AG08396 (cell line): ENCODE measurements at regions not wholly inside any gene's neighbourhood (a gene's known extent, or its start where the extent isn't known, plus 50 kb on each side); places are given as distances from the start of the nearest gene placed in this dataset.
"Not testable (repeated sequence)": the region's sequence is repeated elsewhere in the genome, so short reads cannot be mapped to it uniquely, and the experiment has no call there.

Experiments used
- DNase-seq: peaks from one replicate; pipeline ENCODE4 v3.0.0; 2012; ENCODE audit warnings: low spot score, mixed read lengths

- DNase-seq = not testable (repeated sequence)
Measured at GRCh38 chr6:142016666-142017065, 116.1 kb upstream of the GJE1 start.

- DNase-seq = not testable (repeated sequence)
Measured at GRCh38 chr6:142015463-142015862, 117.3 kb upstream of the GJE1 start.

- no peak for DNase-seq
Measured at GRCh38 chr6:142015011-142015410, 117.7 kb upstream of the GJE1 start.

GRCh38 chr6:142014515-142014914 lies 118.2 kb upstream of the GJE1 start:
- peak; percentile 30 for DNase-seq

GRCh38 chr6:142013875-142014495 lies 118.7 kb upstream of the GJE1 start:
- DNase-seq = no peak

GRCh38 chr6:142013287-142013686 lies 119.4 kb upstream of the GJE1 start:
- no peak for DNase-seq

- DNase-seq = no peak
Measured at GRCh38 chr6:142011775-142012174, 121.0 kb upstream of the GJE1 start.

- no peak for DNase-seq
Measured at GRCh38 chr6:142011156-142011555, 121.6 kb upstream of the GJE1 start.

GRCh38 chr6:142009647-142010046 lies 123.1 kb upstream of the GJE1 start:
- DNase-seq = no peak

GRCh38 chr6:142008781-142009180 lies 123.9 kb upstream of the GJE1 start:
- no peak for DNase-seq

- DNase-seq = no peak
Measured at GRCh38 chr6:142008016-142008735, 124.5 kb upstream of the GJE1 start.

GRCh38 chr6:142005021-142005420 lies 127.7 kb upstream of the GJE1 start:
- DNase-seq = no peak

GRCh38 chr6:142002825-142003405 lies 129.8 kb upstream of the GJE1 start:
- DNase-seq = no peak

- no peak for DNase-seq
Measured at GRCh38 chr6:141996823-141997222, 135.9 kb upstream of the GJE1 start.

GRCh38 chr6:141992109-141992508 lies 140.6 kb upstream of the GJE1 start:
- no peak for DNase-seq

- no peak for DNase-seq
Measured at GRCh38 chr6:141990840-141991239, 141.9 kb upstream of the GJE1 start.

- no peak for DNase-seq
Measured at GRCh38 chr6:141989706-141989959, 143.1 kb upstream of the GJE1 start.

GRCh38 chr6:141988954-141989705 lies 143.6 kb upstream of the GJE1 start:
- DNase-seq = peak; percentile 66

GRCh38 chr6:141988327-141988726 lies 144.4 kb upstream of the GJE1 start:
- DNase-seq = no peak

GRCh38 chr6:141986457-141986856 lies 146.3 kb upstream of the GJE1 start:
- DNase-seq = no peak

GRCh38 chr6:141981190-141981589 lies 151.5 kb upstream of the GJE1 start:
- DNase-seq = no peak

GRCh38 chr6:141977782-141978181 lies 154.9 kb upstream of the GJE1 start:
- no peak for DNase-seq

GRCh38 chr6:141976994-141977393 lies 155.7 kb upstream of the GJE1 start:
- DNase-seq = no peak
